ENCODE measurements at regions not wholly inside any gene's neighbourhood (a gene's known extent, or its start where the extent isn't known, plus 50 kb on each side); places are given as distances from the start of the nearest gene placed in this dataset.

- H3K9me3 ChIP-seq (ENCODE audit: control insufficient read depth, insufficient read depth, low read length), result peaks cover 20% of the 10 kb centered on the region
- ChIA-PET CTCF (no interaction called here), POLR2A (interaction anchor here (1.7 kb wide), 1 partner anchor 85 kb away, joined by 6 read pairs; the partner anchor contains the start of gene TNRC6C)
- no peak overlapping the region for H3K27ac ChIP-seq (ENCODE audit: low read depth, low read length)
- H3K4me3 ChIP-seq (ENCODE audit: low read depth, low read length), result no peak overlapping the region
- no peak for DNase-seq (ENCODE audit: low read depth, low spot score)
- TF ChIP-seq CTCF (IDR thresholded peaks at IDR 0.05; ENCODE audit: low read depth, low read length), result no peak
- H3K27me3 ChIP-seq (ENCODE audit: control insufficient read depth, insufficient read depth, low read length), result peaks cover 18% of the 10 kb centered on the region
These were observed 84.8 kb upstream of the TNRC6C start for GRCh38 chr17:77873500-77874302.

GRCh38 chr17:77874303-77875050 is 84.0 kb upstream of the TNRC6C start:
- POLR2A ChIA-PET, result interaction anchor here (1.7 kb wide), 1 partner anchor 84 kb away, joined by 6 read pairs; the partner anchor contains the start of gene TNRC6C
- Histone ChIP-seq H3K9me3 (ENCODE audit: control insufficient read depth, insufficient read depth, low read length) (peaks cover 20% of the 10 kb centered on the region), H3K27me3 (ENCODE audit: control insufficient read depth, insufficient read depth, low read length) (peaks cover 14% of the 10 kb centered on the region), H3K27ac (ENCODE audit: low read depth, low read length) (no peak overlapping the region), H3K4me3 (ENCODE audit: low read depth, low read length) (no peak overlapping the region)
- DNase-seq (ENCODE audit: low read depth, low spot score), result no peak
- CTCF ChIA-PET, result no interaction called here
- TF ChIP-seq CTCF (IDR thresholded peaks at IDR 0.05; ENCODE audit: low read depth, low read length), result no peak

- Histone ChIP-seq H3K9me3 (ENCODE audit: control insufficient read depth, insufficient read depth, low read length) (peaks cover 20% of the 10 kb centered on the region), H3K27ac (ENCODE audit: low read depth, low read length) (no peak overlapping the region), H3K4me3 (ENCODE audit: low read depth, low read length) (no peak overlapping the region), H3K27me3 (ENCODE audit: control insufficient read depth, insufficient read depth, low read length) (peaks cover 17% of the 10 kb centered on the region)
- no peak for DNase-seq (ENCODE audit: low read depth, low spot score)
- TF ChIP-seq CTCF (IDR thresholded peaks at IDR 0.05; ENCODE audit: low read depth, low read length), result no peak
- CTCF ChIA-PET, result no interaction called here
- POLR2A ChIA-PET, result interaction anchor here (1.7 kb wide), 1 partner anchor 83 kb away, joined by 6 read pairs; the partner anchor contains the start of gene TNRC6C
These were observed 83.3 kb upstream of the TNRC6C start for GRCh38 chr17:77875051-77875780.

DNA sequence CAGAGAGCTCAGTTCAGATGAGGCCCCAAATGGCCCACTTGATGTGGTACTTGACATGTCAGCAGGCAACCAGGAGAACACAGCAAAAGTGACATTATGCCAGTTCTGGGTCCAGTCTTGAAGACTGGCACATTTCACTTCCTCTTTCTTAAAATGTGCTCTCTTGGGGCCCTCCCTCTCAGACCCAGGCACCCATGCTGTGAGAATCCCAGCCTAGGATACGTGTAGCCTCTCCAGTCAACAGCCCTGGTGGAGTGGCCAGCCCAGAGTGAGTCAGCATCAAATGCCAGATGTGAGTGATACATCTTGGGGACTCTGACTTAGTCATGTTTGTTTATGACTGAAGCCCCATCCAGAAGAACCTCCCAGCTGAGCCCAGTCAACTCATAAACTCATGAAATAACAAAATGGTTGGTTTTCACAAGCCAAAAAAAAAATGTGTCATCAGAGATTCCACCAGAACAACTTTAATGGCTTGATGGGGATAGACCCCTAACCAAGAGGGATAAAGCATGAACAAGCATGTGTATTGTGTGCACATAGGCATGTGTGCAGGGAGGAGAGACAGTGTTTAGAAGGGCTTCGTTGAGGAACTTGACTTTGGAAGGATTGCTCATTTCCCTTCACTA is 82.5 kb upstream of the TNRC6C start:
- CTCF ChIA-PET, result no interaction called here
- peaks cover 20% of the 10 kb centered on the region for H3K9me3 ChIP-seq (ENCODE audit: control insufficient read depth, insufficient read depth, low read length)
- TF ChIP-seq CTCF (IDR thresholded peaks at IDR 0.05; ENCODE audit: low read depth, low read length), result no peak
- POLR2A ChIA-PET, result no interaction called here
- H3K4me3 ChIP-seq (ENCODE audit: low read depth, low read length), result no peak overlapping the region
- no peak for DNase-seq (ENCODE audit: low read depth, low spot score)
- H3K27me3 ChIP-seq (ENCODE audit: control insufficient read depth, insufficient read depth, low read length), result peaks cover 18% of the 10 kb centered on the region
- no peak overlapping the region for H3K27ac ChIP-seq (ENCODE audit: low read depth, low read length)
